NCI-H1417 (cell line): ENCODE measurements at regions not wholly inside any gene's neighbourhood (a gene's known extent, or its start where the extent isn't known, plus 50 kb on each side); places are given as distances from the start of the nearest gene placed in this dataset.
A peak's percentile ranks its signal among the peaks of the same experiment; 100 is the strongest.
"Not testable (repeated sequence)": the region's sequence is repeated elsewhere in the genome, so short reads cannot be mapped to it uniquely, and the experiment has no call there.

Source experiments
- DNase-seq, 3 experiments: peaks; one replicate each; lab custom pipeline; 2025; lab: John Stamatoyannopoulos, UW

DNA sequence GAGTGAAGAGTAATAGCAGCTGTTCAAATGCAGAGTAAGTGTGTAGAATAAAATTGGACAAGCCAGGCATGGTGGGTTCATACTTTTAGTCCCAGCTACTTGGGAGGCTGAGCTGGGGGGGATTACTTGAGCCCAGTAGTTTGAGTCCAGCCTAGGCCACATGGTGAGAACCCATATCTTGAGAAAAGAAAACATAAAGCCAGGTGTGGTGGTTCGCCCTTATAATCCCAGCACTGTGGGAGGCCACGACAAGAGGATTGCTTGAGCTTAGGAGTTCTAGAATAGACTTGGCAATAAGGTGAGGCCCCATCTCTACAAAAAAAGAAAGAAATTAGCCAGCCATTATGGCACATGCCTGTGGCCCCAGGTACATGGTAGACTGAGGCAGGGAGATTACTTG lies 1241.1 kb downstream of the UQCRFS1 start:
- no peak for DNase-seq

DNA sequence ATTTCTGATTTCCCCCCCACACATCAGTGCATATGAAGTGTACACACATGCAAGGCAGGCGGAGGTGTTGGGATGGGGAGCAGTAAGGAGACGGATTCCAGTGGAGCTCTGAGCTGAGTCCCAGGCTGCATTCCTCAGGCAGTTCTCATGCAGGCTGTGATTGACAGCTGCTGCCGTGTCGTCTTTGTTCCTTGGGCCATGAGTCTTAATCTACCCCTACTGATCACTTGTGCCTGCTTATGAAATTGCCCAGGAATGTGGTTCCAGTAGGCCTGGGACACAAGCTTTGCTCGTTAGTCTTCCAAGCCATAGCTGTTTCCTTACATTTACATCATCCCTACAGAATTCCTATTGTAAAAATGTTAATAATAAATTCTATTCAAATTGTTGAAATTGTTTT lies 1241.9 kb downstream of the UQCRFS1 start:
- no peak for DNase-seq

DNA sequence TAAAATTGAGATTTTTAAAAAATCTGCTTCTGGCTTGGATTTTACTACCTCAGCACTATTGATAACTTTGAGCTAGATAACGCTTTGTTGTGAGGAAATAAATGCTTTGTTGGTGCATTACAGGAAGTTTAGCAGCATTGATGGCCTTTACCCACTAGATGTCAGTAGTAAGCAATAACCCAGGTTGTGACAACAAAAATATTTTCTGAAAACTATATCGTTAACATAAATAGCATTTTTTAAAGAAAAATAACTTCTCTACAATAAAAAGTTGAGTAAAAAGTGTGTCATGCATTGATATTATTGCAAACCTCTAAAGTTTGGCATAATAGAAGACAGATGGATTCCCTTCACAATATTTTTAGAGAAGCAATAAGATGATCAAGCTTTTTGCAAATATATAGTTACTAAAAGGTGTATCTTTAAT lies 1246.5 kb downstream of the UQCRFS1 start:
- DNase-seq = peak in 1 of 3 experiments; percentile 18

GRCh38 chr19:27964185-27964584 lies 1248.8 kb downstream of the UQCRFS1 start:
- DNase-seq = no peak

DNA sequence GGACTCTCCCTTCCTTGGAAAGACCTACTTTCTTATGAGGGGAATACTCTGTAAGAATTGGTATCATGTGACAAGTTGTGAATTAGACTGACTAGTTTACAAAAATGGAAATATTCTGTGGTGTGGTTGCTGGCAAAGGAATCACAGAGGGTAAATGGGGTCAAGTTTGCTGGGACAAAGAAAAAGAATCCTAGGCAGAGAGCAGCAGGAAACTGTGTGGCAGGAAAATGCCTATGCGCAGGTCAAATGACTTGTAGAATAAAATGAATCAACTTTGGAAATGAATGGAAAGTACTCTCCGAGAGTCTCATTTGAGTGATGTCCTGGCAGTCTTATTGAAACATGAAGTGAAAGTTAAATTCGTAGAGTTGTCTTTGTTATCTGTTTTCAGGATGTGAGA lies 1250.7 kb downstream of the UQCRFS1 start:
- no peak for DNase-seq

- no peak for DNase-seq
Measured at GRCh38 chr19:27955485-27956480, 1257.2 kb downstream of the UQCRFS1 start.

DNA sequence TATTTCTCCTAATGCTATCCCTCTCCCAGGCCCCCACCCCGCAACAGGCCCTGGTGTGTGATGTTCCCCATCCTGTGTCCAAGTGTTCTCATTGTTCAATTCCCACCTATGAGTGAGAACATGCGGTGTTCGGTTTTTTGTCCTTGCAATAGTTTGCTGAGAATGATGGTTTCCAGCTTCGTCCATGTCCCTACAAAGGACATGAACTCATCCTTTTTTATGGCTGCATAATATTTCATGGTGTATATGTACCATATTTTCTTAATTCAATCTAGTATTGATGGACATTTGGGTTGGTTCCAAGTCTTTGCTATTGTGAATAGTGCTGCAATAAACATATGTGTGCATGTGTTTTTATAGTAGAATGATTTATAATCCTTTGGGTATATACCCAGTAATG lies 1270.3 kb downstream of the UQCRFS1 start:
- DNase-seq = not testable (repeated sequence)

DNA sequence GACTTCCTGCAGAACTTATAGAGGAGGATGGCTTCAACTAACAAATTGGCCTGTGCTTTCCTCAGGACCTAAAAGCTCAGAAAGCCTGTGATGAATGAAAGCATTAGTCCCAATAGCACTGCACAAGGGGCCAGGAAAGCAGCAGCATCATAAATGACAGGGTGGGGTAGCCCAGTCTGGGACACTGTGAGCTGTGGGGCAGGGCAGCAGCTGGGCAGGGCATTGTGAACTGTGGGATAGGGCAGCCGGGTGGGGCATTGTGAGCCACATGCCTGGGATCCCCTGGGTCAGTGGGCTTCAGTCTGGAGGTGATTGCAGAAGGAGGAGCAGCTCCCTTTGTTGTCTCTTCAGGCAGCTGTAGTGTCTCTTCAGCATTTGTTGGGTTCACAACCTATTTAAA lies 1276.8 kb downstream of the UQCRFS1 start:
- no peak for DNase-seq

GRCh38 chr19:27935669-27936068 lies 1277.3 kb downstream of the UQCRFS1 start:
- DNase-seq = no peak

DNA sequence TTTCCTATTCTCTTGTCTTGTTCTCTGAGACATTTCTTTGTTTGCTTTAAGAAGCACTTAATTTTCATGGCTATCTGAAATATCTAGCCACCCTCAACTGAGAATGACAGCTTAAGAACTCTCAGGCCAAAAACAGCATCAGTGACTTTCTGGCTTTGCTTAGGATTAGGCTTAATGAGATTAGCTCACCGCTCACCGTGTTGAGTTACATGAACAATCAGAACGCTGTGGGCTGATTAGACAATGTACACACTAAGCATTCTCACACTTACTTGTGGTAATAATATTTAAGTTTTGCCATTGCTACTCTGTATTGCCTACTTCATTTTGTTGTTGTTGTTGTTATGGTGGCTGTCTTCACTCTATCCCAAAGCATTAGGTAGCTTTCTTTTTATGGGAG lies 1283.6 kb downstream of the UQCRFS1 start:
- no peak for DNase-seq

GRCh38 chr19:27925202-27925601 lies 1287.7 kb downstream of the UQCRFS1 start:
- no peak for DNase-seq

GRCh38 chr19:27922970-27923369 lies 1290.0 kb downstream of the UQCRFS1 start:
- DNase-seq = no peak

- no peak for DNase-seq
Measured at GRCh38 chr19:27920774-27921173, 1292.2 kb downstream of the UQCRFS1 start.

GRCh38 chr19:27918818-27919217 lies 1294.1 kb downstream of the UQCRFS1 start:
- DNase-seq = no peak

DNA sequence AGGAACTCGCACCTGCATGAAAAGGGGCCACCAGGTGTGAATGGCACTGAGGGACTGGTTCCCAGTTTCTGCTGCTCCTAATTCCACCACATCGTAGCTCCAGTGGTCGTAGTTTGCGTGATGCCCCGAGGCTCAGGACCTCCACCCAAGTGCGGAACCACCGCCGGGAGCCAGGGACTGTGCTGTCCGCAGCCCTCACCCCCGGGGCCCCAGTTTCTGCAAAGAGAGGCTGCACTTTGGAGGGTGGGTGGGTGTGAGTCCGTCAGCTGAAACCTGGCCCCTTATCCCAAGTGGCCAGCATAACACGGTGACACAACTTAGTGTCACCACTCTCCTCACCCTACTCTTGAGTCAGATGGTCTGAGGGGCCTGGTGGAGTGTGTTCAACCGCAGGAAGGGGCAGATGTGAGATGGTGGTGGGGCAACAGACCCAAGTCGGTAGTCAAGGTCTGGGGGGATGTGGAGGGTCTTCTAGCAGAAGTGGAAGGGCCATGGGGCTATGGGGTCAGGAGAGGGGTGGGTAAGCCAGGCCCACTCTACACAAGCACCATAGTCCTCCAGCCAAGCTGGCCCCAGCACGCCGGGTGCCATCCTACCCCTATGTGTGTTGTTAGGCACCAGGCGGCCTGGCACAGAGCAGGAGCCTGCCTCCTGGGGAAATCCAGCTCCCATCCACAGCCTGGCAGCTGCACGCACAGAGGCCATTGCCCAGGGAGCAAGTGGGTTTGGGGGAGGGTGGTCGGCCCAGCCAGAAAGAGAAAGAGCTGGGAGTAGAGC lies 1301.6 kb downstream of the UQCRFS1 start:
- no peak for DNase-seq

- no peak for DNase-seq
Measured at GRCh38 chr19:27909861-27910260, 1303.1 kb downstream of the UQCRFS1 start.

DNA sequence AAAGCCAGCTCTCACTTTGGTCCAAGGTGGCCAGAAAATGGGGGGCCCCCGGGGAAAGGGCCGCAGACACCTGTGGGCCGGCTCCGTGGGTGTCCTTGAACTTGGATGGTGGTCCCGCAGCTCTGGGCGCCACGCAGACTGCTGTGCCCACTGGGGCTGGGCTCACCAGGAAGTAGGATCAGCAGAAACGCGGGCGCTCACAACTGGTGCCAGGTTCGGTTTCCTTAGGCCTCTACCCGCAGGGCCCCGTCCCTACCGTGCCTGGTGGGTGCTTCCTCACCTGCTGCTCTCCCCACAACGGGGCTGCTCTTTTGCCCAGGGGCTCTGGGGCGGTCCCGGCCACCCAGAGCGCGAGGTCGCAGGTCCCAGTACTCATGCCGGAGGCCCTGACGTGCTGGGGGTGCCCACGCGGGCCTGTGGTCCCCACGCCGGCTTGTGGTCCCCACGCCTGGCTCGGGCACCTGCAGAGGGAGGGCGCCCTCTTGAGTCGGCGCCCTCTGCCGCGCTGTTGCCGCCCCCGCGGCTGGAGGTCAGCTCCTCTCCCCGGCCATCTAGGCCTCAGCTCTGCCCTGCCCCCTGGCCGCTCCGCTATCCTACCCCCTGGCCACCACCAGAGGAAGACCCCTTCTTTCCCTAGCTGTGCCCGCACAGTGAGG lies 1303.6 kb downstream of the UQCRFS1 start:
- DNase-seq = no peak

DNA sequence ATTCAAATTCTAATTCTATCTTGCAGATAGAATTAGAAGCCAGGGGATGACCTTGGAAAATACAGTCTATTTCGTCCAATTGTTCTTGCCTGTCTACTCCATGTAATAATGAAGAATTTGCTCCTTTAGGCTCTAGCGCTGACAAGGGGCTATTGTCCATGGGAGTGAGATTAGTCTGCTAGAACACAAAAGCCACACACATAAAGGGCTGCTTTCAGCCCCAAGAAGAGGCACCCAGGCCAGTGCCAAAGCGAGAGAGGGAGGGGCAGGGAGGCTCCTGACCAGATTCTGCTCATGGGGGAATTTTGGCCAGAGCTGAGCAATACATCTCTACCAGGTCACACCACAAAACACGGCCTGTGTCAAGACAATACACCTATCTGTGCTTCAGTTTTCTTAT lies 1306.9 kb downstream of the UQCRFS1 start:
- DNase-seq = no peak

GRCh38 chr19:27905074-27905473 lies 1307.9 kb downstream of the UQCRFS1 start:
- no peak for DNase-seq

DNA sequence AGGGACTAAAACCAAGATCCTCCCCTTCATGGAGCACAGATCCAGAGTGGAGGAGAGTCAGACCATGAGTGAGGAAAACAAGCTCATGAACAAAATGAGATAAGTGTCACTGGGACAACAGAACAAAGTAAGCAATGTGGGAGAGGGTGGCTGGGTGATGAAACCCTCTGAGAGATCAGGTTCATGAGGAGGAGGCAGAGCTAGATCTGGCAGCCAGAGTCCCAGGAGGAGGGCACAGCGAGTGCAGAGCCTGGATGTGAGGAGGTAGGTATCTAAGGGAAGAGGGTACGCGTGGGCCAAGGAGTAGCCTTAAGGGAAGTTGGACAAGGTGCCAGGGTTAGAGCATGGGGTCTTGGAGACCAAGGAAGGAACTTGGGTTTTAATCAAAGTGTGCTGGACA lies 1311.9 kb downstream of the UQCRFS1 start:
- DNase-seq = no peak

GRCh38 chr19:27896091-27896490 lies 1316.9 kb downstream of the UQCRFS1 start:
- no peak for DNase-seq
